PC-9 (cell line): ENCODE measurements at regions not wholly inside any gene's neighbourhood (a gene's known extent, or its start where the extent isn't known, plus 50 kb on each side); places are given as distances from the start of the nearest gene placed in this dataset.

Source experiments
- BruUV-seq: library from RNA; stranded (reverse); fragments of 400-500 nt; replicated peaks from 2 replicates; lab custom pipeline; 2021; lab: Mats Ljungman, UMichigan
- CTCF ChIA-PET: fragments of 300-600 bp; sonication (Branson Sonifier 250); formaldehyde crosslinking; loops from one replicate; lab custom pipeline; 2022; ENCODE audit warnings: antibody characterized with exemption; lab: Charles Lee
- POLR2A ChIA-PET: fragments of 300-600 bp; sonication (Branson Sonifier 250); formaldehyde crosslinking; loops from one replicate; lab custom pipeline; 2022; ENCODE audit warnings: antibody characterized with exemption; ENCODE audit not compliant: unreplicated experiment; lab: Charles Lee
- DNase-seq, 2 experiments: peaks; one replicate each; pipeline versions ENCODE4 v3.0.0 to v3.0.0-alpha.2; 2015 to 2022; ENCODE audit warnings: mixed read lengths in 1 of 2
- H2AFZ ChIP-seq: fragments of 200-600 bp; sonication (generic); 2 replicates; pipeline ENCODE4 v1.8.1; 2017; ENCODE audit warnings: antibody characterized with exemption
- H3F3A ChIP-seq: fragments of 200-600 bp; sonication (generic); 2 replicates; pipeline ENCODE4 v1.8.1; 2017; ENCODE audit warnings: antibody characterized with exemption, mild to moderate bottlenecking, low read depth; ENCODE audit not compliant: insufficient read depth
- H3K27ac ChIP-seq: fragments of 200-600 bp; sonication (generic); 2 replicates; pipeline ENCODE4 v1.6.1; 2016; ENCODE audit warnings: mixed run types
- H3K27me3 ChIP-seq: fragments of 200-600 bp; sonication (generic); 2 replicates; pipeline ENCODE4 v1.6.1; 2016; ENCODE audit warnings: low read depth, mixed run types; ENCODE audit not compliant: insufficient read depth
- H3K36me3 ChIP-seq: fragments of 200-600 bp; sonication (generic); 2 replicates; pipeline ENCODE4 v1.6.1; 2016; ENCODE audit warnings: low read depth, mixed run types
- H3K4me1 ChIP-seq: fragments of 200-600 bp; sonication (generic); replicated peaks from 2 replicates; pipeline ENCODE4 v1.6.1; 2016; ENCODE audit warnings: mixed run types; ENCODE audit not compliant: insufficient read depth
- H3K4me2 ChIP-seq: fragments of 200-600 bp; sonication (generic); 2 replicates; pipeline ENCODE4 v1.6.1; 2017; ENCODE audit warnings: mixed run types
- H3K4me3 ChIP-seq: fragments of 200-600 bp; sonication (generic); 2 replicates; pipeline ENCODE4 v1.6.1; 2016; ENCODE audit warnings: mixed run types
- H3K79me2 ChIP-seq: fragments of 200-600 bp; sonication (generic); 2 replicates; pipeline ENCODE4 v1.6.1; 2017; ENCODE audit warnings: low read depth, mixed run types
- H3K9me2 ChIP-seq: fragments of 200-600 bp; sonication (generic); 2 replicates; pipeline ENCODE4 v1.8.1; 2017; ENCODE audit warnings: mild to moderate bottlenecking; ENCODE audit not compliant: insufficient read depth
- H3K9me3 ChIP-seq: fragments of 200-600 bp; sonication (generic); 2 replicates; pipeline ENCODE4 v1.8.1; 2016; ENCODE audit warnings: low read depth; ENCODE audit not compliant: insufficient read depth
- H4K20me1 ChIP-seq: fragments of 200-600 bp; sonication (generic); 2 replicates; pipeline ENCODE4 v1.8.1; 2017; ENCODE audit not compliant: insufficient read depth
- CTCF ChIP-seq: fragments of 200-600 bp; sonication (generic); conservative IDR thresholded peaks from 2 replicates; pipeline ENCODE4 v1.6.1; 2017; ENCODE audit warnings: mixed run types, antibody characterized with exemption, mild to moderate bottlenecking, moderate library complexity
- EZH2 ChIP-seq: fragments of 200-600 bp; sonication (generic); IDR thresholded peaks from 2 replicates; pipeline ENCODE4 v1.8.0; 2017; ENCODE audit warnings: antibody characterized with exemption, low read depth
- intact Hi-C: fragments of 100-400 bp; cut with micrococcal nuclease; formaldehyde crosslinking; loops from one replicate; pipeline ENCODE4 v1.10.0; 2022; ENCODE audit not compliant: unreplicated experiment

- ChIA-PET POLR2A (interaction anchor here (0.7 kb wide), 1 partner anchor 197 kb away, joined by 3 read pairs; no protein-coding TSS in a partner anchor), CTCF (no interaction called here)
- H4K20me1 ChIP-seq = no peaks in the 10 kb centered on the region
- no peak overlapping the region for H2AFZ ChIP-seq
- no TSS peak for BruUV-seq
- no peak overlapping the region for H3K4me3 ChIP-seq
- no peaks in the 10 kb centered on the region for H3F3A ChIP-seq
- H3K9me2 ChIP-seq = no peaks in the 10 kb centered on the region
- intact Hi-C loops = no loop called here
- H3K4me1 ChIP-seq = no peaks in the 10 kb centered on the region
- TF ChIP-seq EZH2 (no peak), CTCF (no peak)
- H3K36me3 ChIP-seq = no peaks in the 10 kb centered on the region
- H3K9me3 ChIP-seq = no peaks in the 10 kb centered on the region; the same call in 1 of the 2 replicates
- H3K27me3 ChIP-seq = no peaks in the 10 kb centered on the region
- H3K27ac ChIP-seq = no peak overlapping the region
- no peaks in the 10 kb centered on the region for H3K79me2 ChIP-seq
- H3K4me2 ChIP-seq = no peak overlapping the region
- DNase-seq = no peak
Observed at GRCh38 chr15:95550702-95551101, 779.8 kb upstream of the NR2F2 start.

- H3K4me2 ChIP-seq = no peak overlapping the region
Observed at GRCh38 chr15:95556225-95556624, 774.3 kb upstream of the NR2F2 start.

DNA sequence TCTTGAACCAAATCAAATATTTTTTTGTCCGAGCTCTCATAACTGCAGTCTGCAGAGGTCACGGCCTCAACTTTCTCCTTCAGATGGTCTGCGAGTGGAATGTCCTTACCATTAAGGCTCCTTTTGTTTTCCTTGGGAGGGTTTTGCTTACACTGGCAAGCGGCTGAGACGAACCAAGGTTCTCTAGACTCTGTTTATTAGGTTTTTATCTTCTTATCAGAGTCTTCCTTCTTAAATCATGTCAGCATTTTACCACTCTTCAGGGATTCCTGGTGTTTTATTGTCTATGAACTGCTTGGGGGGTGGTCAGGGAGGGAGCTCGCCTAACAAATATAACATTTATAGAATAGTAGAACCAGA lies 773.7 kb upstream of the NR2F2 start:
- no TSS peak for BruUV-seq
- Histone ChIP-seq H3K27me3 (no peaks in the 10 kb centered on the region), H3K9me3 (peaks cover 16% of the 10 kb centered on the region), H3K36me3 (0 out of 2 replicates have a peak, but pooled peaks cover 10% of the 10 kb centered on the region), H4K20me1 (no peaks in the 10 kb centered on the region), H3K79me2 (no peaks in the 10 kb centered on the region), H3K9me2 (no peaks in the 10 kb centered on the region), H3K27ac (peak overlapping the region; percentile 80), H3K4me1 (peaks cover 25% of the 10 kb centered on the region), H3K4me2 (no peak overlapping the region), H3F3A (peaks cover 5% of the 10 kb centered on the region; the same call in 1 of the 2 replicates), H2AFZ (no peak overlapping the region), H3K4me3 (no peak overlapping the region)
- intact Hi-C loops = no loop called here
- TF ChIP-seq EZH2 (no peak), CTCF (no peak)
- no peak for DNase-seq
- POLR2A ChIA-PET = no interaction called here
- CTCF ChIA-PET = no interaction called here

More at GRCh38 chr15:95556225-95556624, 774.3 kb upstream of the NR2F2 start:
- no peaks in the 10 kb centered on the region for H4K20me1 ChIP-seq
- 0 out of 2 replicates have a peak, but pooled peaks cover 10% of the 10 kb centered on the region for H3K36me3 ChIP-seq
- H3K4me1 ChIP-seq = peaks cover 25% of the 10 kb centered on the region
- intact Hi-C loops = no loop called here
- no peak for TF ChIP-seq EZH2
- no peak for TF ChIP-seq CTCF
- no peak for DNase-seq
- peaks cover 5% of the 10 kb centered on the region; the same call in 1 of the 2 replicates for H3F3A ChIP-seq
- no TSS peak for BruUV-seq
- no peak overlapping the region for H3K27ac ChIP-seq
- H3K9me3 ChIP-seq = peaks cover 16% of the 10 kb centered on the region; the same call in 1 of the 2 replicates
- H2AFZ ChIP-seq = no peak overlapping the region
- no peaks in the 10 kb centered on the region for H3K79me2 ChIP-seq
- POLR2A ChIA-PET = no interaction called here
- H3K27me3 ChIP-seq = no peaks in the 10 kb centered on the region
- H3K9me2 ChIP-seq = no peaks in the 10 kb centered on the region
- CTCF ChIA-PET = no interaction called here
- no peak overlapping the region for H3K4me3 ChIP-seq
